Loucy (cell line): ENCODE measurements at regions not wholly inside any gene's neighbourhood (a gene's known extent, or its start where the extent isn't known, plus 50 kb on each side); places are given as distances from the start of the nearest gene placed in this dataset.

ENCODE experiments used
- EZH2phosphoT487 ChIP-seq: fragments of 200-600 bp; IDR thresholded peaks from 2 replicates; pipeline ENCODE4 v1.6.1; 2018; ENCODE audit warnings: antibody characterized with exemption, mild to moderate bottlenecking, moderate library complexity, borderline replicate concordance
- TF ChIP-seq, protein P1 (sequence below): fragments of 200-600 bp; sonication (generic); conservative IDR thresholded peaks from 2 replicates; pipeline ENCODE4 v1.5.1; 2014; ENCODE audit warnings: mild to moderate bottlenecking, antibody characterized with exemption, low read length

DNA sequence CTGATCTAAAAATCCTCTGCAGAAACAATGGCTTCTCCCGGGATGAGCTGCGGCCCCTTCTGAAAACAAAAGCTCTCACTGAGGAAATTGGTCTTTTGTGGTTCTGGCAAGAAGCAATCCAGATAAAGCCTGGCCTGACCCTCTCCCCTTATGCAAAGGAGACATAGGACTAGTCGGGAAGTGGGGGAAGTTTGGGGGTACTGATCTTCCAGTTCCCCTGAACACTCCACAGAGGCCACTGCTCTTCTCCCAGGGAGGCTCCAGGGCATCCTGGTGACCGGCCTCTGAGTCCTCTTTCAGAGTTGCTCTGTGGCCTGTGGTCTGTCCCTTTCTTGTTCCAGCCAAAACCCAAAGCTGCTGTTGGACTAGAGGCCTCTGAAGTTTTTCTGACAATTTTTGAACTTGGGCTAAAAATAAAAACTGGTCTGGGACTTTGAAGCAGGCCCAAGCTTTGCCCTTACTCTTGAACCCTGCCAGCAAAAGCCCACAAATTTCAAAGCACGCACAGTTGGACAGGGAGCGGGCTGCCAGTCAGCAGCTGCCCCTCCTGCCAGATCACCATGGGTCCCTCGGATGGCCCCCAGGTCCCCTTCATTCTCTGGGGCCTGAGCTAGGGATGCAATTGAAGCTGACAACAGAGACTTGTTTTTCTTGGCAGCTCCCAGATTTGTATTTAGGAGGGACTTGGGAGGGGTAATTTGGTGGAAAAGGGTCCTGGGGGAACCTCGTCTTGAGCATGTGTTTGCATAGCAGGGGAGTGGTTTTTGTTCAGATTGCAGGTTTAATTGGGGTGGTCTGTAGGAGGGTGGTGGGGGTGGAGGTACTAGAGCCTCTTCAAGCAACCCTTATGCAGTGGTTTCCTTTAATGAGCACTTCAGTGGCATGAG lies 381.6 kb upstream of the CADM1 start:
- TF ChIP-seq, protein P1, sequence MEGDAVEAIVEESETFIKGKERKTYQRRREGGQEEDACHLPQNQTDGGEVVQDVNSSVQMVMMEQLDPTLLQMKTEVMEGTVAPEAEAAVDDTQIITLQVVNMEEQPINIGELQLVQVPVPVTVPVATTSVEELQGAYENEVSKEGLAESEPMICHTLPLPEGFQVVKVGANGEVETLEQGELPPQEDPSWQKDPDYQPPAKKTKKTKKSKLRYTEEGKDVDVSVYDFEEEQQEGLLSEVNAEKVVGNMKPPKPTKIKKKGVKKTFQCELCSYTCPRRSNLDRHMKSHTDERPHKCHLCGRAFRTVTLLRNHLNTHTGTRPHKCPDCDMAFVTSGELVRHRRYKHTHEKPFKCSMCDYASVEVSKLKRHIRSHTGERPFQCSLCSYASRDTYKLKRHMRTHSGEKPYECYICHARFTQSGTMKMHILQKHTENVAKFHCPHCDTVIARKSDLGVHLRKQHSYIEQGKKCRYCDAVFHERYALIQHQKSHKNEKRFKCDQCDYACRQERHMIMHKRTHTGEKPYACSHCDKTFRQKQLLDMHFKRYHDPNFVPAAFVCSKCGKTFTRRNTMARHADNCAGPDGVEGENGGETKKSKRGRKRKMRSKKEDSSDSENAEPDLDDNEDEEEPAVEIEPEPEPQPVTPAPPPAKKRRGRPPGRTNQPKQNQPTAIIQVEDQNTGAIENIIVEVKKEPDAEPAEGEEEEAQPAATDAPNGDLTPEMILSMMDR: no peak
- no peak for TF ChIP-seq EZH2phosphoT487
